ENCODE measurements at regions not wholly inside any gene's neighbourhood (a gene's known extent, or its start where the extent isn't known, plus 50 kb on each side); places are given as distances from the start of the nearest gene placed in this dataset.

DNA sequence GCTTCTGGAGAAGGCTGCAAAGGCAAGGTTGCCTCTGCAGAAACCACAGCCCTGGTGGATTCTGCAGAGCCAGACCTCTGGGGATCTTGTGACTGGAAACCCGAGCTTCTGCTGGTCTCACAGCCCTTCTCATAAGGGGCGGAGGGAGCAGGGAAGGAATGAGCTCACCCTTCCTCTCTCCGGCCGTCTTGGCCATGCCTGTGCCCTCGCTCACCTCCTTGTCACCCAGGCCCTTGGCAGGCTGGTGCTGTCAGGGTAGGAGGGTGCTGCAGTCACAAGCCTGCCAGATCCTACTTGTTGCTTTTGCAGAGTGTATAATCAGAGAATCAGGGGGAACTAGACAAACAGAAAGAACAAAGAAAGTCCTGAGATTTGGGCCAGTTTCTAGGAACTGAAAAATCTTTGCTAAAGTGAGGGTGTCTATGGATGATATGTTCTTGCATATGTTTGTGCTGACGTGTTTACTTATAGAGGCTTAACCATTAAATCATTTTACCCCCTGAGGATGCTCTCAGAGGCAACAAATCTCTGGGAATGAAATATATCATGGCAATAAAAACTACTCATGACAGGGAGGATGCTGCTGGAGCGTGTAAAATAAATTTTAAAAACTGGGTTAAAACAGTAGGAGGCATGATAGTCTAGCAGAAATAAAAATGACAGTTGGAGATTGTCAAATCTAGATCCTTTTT lies 244.9 kb upstream of the SOX4 start:
- no peak for TF ChIP-seq CTCF (IDR thresholded peaks at IDR 0.05; ENCODE audit: unreplicated experiment)
- no peak for DNase-seq (ENCODE audit: unreplicated experiment)
- no peaks in the 10 kb centered on the region for H3K36me3 Mint-ChIP-seq (ENCODE audit: insufficient read depth, unreplicated experiment)
- H3K27ac Mint-ChIP-seq (ENCODE audit: low read depth, unreplicated experiment): no peak overlapping the region
- H3K9me3 Mint-ChIP-seq (ENCODE audit: unreplicated experiment): no peaks in the 10 kb centered on the region
- ChIA-PET CTCF (interaction anchor here (0.7 kb wide), 1 partner anchor 240 kb away, joined by 3 read pairs; no protein-coding TSS in a partner anchor), POLR2A (interaction anchor here (0.6 kb wide), 1 partner anchor 435 kb away, joined by 3 read pairs; no protein-coding TSS in a partner anchor)
- H3K4me3 Mint-ChIP-seq (ENCODE audit: unreplicated experiment): no peak overlapping the region
- no peaks in the 10 kb centered on the region for H3K27me3 Mint-ChIP-seq (ENCODE audit: insufficient read depth, unreplicated experiment)
- no peaks in the 10 kb centered on the region for H3K4me1 Mint-ChIP-seq (ENCODE audit: insufficient read depth, unreplicated experiment)
- intact Hi-C loops (cut with micrococcal nuclease): loop anchor here (5.0 kb wide), 1 partner anchor 786 kb away; no protein-coding TSS in a partner anchor
- BruUV-seq (replicated peaks): no TSS peak

DNA sequence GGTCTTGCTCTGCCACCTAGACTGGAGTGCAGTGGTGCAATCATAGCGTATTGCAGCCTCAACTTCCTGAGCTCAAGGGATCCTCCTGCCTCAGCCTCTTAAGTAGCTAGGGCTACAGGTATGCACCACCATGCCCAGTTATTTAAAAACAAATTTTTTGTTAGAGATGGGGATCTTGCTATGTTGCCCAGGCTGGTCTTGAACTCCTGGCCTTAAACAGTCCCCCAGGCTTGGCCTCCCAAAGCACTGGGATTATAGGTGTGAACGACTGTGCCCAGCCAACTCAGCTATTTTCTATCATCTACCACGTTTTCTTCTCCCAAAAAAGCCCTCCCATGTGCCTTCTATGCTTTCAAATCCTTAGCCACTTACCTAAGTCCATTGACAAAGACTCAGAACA lies 243.7 kb upstream of the SOX4 start:
- ChIA-PET CTCF (interaction anchor here (0.6 kb wide), 1 partner anchor 476 kb away, joined by 3 read pairs; no protein-coding TSS in a partner anchor), POLR2A (interaction anchor here (0.6 to 1.4 kb wide), 2 partner anchors 18 to 35 kb away, joined by 3 read pairs; no protein-coding TSS in a partner anchor)
- Mint-ChIP-seq H3K4me1 (ENCODE audit: insufficient read depth, unreplicated experiment) (no peaks in the 10 kb centered on the region), H3K27ac (ENCODE audit: low read depth, unreplicated experiment) (no peak overlapping the region), H3K36me3 (ENCODE audit: insufficient read depth, unreplicated experiment) (no peaks in the 10 kb centered on the region), H3K9me3 (ENCODE audit: unreplicated experiment) (no peaks in the 10 kb centered on the region), H3K4me3 (ENCODE audit: unreplicated experiment) (no peak overlapping the region), H3K27me3 (ENCODE audit: insufficient read depth, unreplicated experiment) (no peaks in the 10 kb centered on the region)
- no peak for TF ChIP-seq CTCF (IDR thresholded peaks at IDR 0.05; ENCODE audit: unreplicated experiment)
- no TSS peak for BruUV-seq (replicated peaks)
- intact Hi-C loops (cut with micrococcal nuclease): loop anchor here (5.0 kb wide), 1 partner anchor 788 kb away; no protein-coding TSS in a partner anchor
- no peak for DNase-seq (ENCODE audit: unreplicated experiment)

DNA sequence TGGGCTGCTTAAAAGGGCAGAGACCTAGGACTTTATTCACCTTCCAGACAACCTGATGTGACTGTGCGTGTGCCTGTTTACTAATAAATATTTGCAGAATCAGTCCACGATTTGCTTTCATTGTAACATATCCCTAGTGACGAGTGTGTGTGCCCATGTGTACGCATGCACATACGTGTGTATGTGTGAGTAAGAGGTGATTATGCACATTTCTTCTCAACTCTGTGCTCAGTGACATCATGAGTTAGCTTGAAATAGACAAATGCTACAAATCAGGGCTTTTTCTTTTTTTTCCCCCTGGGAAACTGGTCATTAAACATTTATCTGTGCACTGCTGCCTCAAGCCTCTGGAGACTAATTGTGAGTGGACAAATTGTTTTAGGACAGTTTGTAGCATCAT lies 242.6 kb upstream of the SOX4 start:
- Mint-ChIP-seq H3K27ac (ENCODE audit: low read depth, unreplicated experiment) (no peak overlapping the region), H3K27me3 (ENCODE audit: insufficient read depth, unreplicated experiment) (no peaks in the 10 kb centered on the region), H3K4me3 (ENCODE audit: unreplicated experiment) (no peak overlapping the region), H3K36me3 (ENCODE audit: insufficient read depth, unreplicated experiment) (no peaks in the 10 kb centered on the region), H3K4me1 (ENCODE audit: insufficient read depth, unreplicated experiment) (no peaks in the 10 kb centered on the region), H3K9me3 (ENCODE audit: unreplicated experiment) (no peaks in the 10 kb centered on the region)
- ChIA-PET POLR2A (interaction anchor here (0.8 kb wide), 1 partner anchor 151 kb away, joined by 3 read pairs; no protein-coding TSS in a partner anchor), CTCF (no interaction called here)
- TF ChIP-seq CTCF (IDR thresholded peaks at IDR 0.05; ENCODE audit: unreplicated experiment): no peak
- BruUV-seq (replicated peaks): no TSS peak
- intact Hi-C loops (cut with micrococcal nuclease): no loop called here
- no peak for DNase-seq (ENCODE audit: unreplicated experiment)

- H3K36me3 Mint-ChIP-seq (ENCODE audit: insufficient read depth, unreplicated experiment): no peaks in the 10 kb centered on the region
- POLR2A ChIA-PET: no interaction called here
- H3K4me3 Mint-ChIP-seq (ENCODE audit: unreplicated experiment): no peak overlapping the region
- DNase-seq (ENCODE audit: unreplicated experiment): no peak
- H3K27me3 Mint-ChIP-seq (ENCODE audit: insufficient read depth, unreplicated experiment): no peaks in the 10 kb centered on the region
- CTCF ChIA-PET: interaction anchor here (0.6 to 0.7 kb wide), 2 partner anchors 27 to 93 kb away, joined by 3 read pairs; no protein-coding TSS in a partner anchor
- BruUV-seq (replicated peaks): no TSS peak
- intact Hi-C loops (cut with micrococcal nuclease): no loop called here
- TF ChIP-seq CTCF (IDR thresholded peaks at IDR 0.05; ENCODE audit: unreplicated experiment): no peak
- no peaks in the 10 kb centered on the region for H3K4me1 Mint-ChIP-seq (ENCODE audit: insufficient read depth, unreplicated experiment)
- no peak overlapping the region for H3K27ac Mint-ChIP-seq (ENCODE audit: low read depth, unreplicated experiment)
- no peaks in the 10 kb centered on the region for H3K9me3 Mint-ChIP-seq (ENCODE audit: unreplicated experiment)
These were observed 241.4 kb upstream of the SOX4 start for GRCh38 chr6:21352131-21352530.

Data from MCF 10A (cell line).